HL-60 (cell line): ENCODE measurements at regions not wholly inside any gene's neighbourhood (a gene's known extent, or its start where the extent isn't known, plus 50 kb on each side); places are given as distances from the start of the nearest gene placed in this dataset.

Experiments
- DNase-seq, 2 experiments: peaks; one replicate each; pipeline ENCODE4 v3.0.0-alpha.2; 2010 to 2020; ENCODE audit warnings: low read depth in 1 of 2, low spot score in 1 of 2
- H3K27ac ChIP-seq: fragments of 250-450 bp; sonication (Bioruptor Pico); replicated peaks from 2 replicates; pipeline ENCODE4 v1.5.1; 2020; ENCODE audit warnings: mild to moderate bottlenecking, moderate library complexity
- H3K27me3 ChIP-seq: fragments of 250-450 bp; sonication (Bioruptor Pico); 2 replicates; pipeline ENCODE4 v1.5.1; 2021; ENCODE audit warnings: mild to moderate bottlenecking, moderate library complexity; ENCODE audit not compliant: insufficient read depth, poor library complexity, severe bottlenecking
- H3K4me3 ChIP-seq: replicated peaks from 2 replicates; pipeline ENCODE4 v1.5.1; 2011; ENCODE audit warnings: mild to moderate bottlenecking, control low read depth, low read length; ENCODE audit not compliant: insufficient read depth
- GABPA ChIP-seq: IDR thresholded peaks from 2 replicates; pipeline ENCODE4 v1.6.1; 2012; ENCODE audit warnings: low read depth
- POLR2AphosphoS5 ChIP-seq: IDR thresholded peaks from 2 replicates; pipeline ENCODE4 v1.6.1; 2012; ENCODE audit warnings: low read depth
- SPI1 ChIP-seq: IDR thresholded peaks from 2 replicates; pipeline ENCODE4 v1.6.1; 2012; ENCODE audit warnings: low read depth, mild to moderate bottlenecking, borderline replicate concordance
- TF ChIP-seq, protein P1 (sequence below): IDR thresholded peaks from one replicate; pipeline ENCODE4 v1.5.1; 2011; ENCODE audit warnings: low read length, control low read depth, inconsistent platforms; ENCODE audit not compliant: insufficient read depth
- TF ChIP-seq, protein P2 (sequence below): IDR thresholded peaks from 2 replicates; pipeline ENCODE4 v1.6.1; 2012; ENCODE audit warnings: low read depth; ENCODE audit not compliant: insufficient replicate concordance

DNA sequence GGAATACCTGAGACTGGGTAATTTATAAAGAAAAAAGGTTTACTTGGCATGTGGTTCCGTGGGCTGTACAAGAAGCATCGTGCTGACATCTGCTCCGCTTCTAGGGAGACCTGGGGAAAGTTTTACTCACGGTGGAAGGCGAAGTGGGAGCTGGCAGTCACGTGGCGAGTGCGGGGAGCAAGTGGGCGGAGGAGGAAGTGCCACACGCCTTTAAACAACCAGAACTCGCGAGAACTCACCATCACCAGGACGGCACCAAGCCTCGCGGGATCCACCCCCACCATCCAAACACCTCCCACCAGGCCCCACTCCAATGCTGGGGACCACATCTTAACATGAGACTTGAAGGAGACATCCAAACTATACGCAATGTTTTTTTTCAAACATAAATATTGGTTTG, 406.2 kb upstream of the IRX4 start:
- no peak overlapping the region for H3K27ac ChIP-seq
- TF ChIP-seq, protein P1, sequence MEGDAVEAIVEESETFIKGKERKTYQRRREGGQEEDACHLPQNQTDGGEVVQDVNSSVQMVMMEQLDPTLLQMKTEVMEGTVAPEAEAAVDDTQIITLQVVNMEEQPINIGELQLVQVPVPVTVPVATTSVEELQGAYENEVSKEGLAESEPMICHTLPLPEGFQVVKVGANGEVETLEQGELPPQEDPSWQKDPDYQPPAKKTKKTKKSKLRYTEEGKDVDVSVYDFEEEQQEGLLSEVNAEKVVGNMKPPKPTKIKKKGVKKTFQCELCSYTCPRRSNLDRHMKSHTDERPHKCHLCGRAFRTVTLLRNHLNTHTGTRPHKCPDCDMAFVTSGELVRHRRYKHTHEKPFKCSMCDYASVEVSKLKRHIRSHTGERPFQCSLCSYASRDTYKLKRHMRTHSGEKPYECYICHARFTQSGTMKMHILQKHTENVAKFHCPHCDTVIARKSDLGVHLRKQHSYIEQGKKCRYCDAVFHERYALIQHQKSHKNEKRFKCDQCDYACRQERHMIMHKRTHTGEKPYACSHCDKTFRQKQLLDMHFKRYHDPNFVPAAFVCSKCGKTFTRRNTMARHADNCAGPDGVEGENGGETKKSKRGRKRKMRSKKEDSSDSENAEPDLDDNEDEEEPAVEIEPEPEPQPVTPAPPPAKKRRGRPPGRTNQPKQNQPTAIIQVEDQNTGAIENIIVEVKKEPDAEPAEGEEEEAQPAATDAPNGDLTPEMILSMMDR = no peak
- TF ChIP-seq, protein P2, sequence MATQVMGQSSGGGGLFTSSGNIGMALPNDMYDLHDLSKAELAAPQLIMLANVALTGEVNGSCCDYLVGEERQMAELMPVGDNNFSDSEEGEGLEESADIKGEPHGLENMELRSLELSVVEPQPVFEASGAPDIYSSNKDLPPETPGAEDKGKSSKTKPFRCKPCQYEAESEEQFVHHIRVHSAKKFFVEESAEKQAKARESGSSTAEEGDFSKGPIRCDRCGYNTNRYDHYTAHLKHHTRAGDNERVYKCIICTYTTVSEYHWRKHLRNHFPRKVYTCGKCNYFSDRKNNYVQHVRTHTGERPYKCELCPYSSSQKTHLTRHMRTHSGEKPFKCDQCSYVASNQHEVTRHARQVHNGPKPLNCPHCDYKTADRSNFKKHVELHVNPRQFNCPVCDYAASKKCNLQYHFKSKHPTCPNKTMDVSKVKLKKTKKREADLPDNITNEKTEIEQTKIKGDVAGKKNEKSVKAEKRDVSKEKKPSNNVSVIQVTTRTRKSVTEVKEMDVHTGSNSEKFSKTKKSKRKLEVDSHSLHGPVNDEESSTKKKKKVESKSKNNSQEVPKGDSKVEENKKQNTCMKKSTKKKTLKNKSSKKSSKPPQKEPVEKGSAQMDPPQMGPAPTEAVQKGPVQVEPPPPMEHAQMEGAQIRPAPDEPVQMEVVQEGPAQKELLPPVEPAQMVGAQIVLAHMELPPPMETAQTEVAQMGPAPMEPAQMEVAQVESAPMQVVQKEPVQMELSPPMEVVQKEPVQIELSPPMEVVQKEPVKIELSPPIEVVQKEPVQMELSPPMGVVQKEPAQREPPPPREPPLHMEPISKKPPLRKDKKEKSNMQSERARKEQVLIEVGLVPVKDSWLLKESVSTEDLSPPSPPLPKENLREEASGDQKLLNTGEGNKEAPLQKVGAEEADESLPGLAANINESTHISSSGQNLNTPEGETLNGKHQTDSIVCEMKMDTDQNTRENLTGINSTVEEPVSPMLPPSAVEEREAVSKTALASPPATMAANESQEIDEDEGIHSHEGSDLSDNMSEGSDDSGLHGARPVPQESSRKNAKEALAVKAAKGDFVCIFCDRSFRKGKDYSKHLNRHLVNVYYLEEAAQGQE = no peak
- TF ChIP-seq POLR2AphosphoS5 = no peak
- TF ChIP-seq GABPA = no peak
- TF ChIP-seq SPI1 = no peak
- no peak for DNase-seq
- no peak overlapping the region for H3K4me3 ChIP-seq
- H3K27me3 ChIP-seq = no peaks in the 10 kb centered on the region

DNA sequence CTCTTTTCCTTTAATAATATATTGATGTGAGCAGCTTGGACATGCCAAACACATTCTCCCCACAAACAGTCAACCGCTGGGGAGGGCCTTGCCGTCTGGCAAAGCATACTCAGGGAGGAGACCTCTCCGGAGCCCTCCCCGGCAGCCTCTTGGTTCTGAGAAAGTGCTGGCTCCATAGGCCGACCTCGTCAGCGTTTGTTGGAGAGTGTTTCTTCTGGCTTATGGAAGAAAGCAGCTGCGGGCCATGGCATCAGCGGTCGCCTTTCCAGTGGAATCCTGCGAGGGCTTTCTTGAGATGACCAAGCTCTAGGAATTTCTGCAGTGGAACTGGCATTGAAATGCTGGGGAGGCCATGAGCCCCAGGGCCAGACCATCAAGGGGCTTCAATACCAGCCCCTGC, 405.7 kb upstream of the IRX4 start:
- no peak overlapping the region for H3K27ac ChIP-seq
- no peak for DNase-seq
- no peak overlapping the region for H3K4me3 ChIP-seq
- no peaks in the 10 kb centered on the region for H3K27me3 ChIP-seq
- TF ChIP-seq SPI1 (no peak), GABPA (no peak), POLR2AphosphoS5 (no peak)
- TF ChIP-seq, protein P1 = no peak
- TF ChIP-seq, protein P2 = no peak

DNA sequence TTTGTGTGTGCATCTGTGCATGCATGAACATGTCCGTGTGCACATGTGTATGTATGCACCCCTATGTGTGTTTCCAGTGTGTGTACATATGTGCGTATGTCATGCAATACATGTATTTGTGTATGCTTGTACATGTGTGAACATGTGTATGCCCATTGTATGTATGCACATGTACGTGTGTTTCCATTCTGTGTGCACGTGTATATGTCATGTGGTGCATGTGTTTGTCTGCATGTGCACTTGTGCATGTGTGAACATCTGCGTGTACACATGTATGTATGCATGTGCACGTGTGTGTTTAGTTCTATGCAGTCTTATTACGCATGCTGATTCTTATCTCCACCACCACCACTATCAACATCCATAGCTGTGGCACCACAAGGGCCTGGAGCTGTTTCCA, 403.5 kb upstream of the IRX4 start:
- DNase-seq = no peak
- no peaks in the 10 kb centered on the region for H3K27me3 ChIP-seq

More for the DNA sequence above, 403.5 kb upstream of the IRX4 start:
- no peak for TF ChIP-seq POLR2AphosphoS5
- TF ChIP-seq, protein P2 = no peak
- TF ChIP-seq SPI1 = no peak
- TF ChIP-seq, protein P1 = no peak
- TF ChIP-seq GABPA = no peak
- Histone ChIP-seq H3K4me3 (no peak overlapping the region), H3K27ac (no peak overlapping the region)
